ENCODE measurements at regions not wholly inside any gene's neighbourhood (a gene's known extent, or its start where the extent isn't known, plus 50 kb on each side); places are given as distances from the start of the nearest gene placed in this dataset.

DNA sequence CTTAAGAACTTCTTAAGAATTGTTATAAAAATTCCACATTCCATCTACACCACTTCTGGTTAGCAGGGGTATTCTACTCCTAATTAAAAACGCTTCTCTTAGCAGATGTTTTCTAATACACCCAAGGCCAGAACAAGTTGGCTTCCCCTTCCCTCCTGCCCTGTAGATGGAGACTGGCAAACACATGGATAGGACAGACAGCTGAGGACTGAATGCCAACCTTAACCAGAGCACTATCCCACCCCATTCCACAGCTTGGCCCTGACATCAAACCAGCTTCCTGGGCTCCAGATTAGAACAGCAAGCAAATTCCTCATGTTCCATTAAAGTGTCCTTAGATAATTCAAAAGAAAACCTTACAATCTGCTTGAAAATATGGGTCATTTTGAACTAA lies 56.6 kb upstream of the IL6 start:
- Histone ChIP-seq H3K27me3 (replicated peaks; ENCODE audit: control insufficient read depth, insufficient read depth, low read length) (no peaks in the 10 kb centered on the region), H3K4me3 (replicated peaks; ENCODE audit: low read depth, low read length) (no peak overlapping the region), H3K36me3 (ENCODE audit: control insufficient read depth, insufficient read depth, low read length) (no peaks in the 10 kb centered on the region)
- DNase-seq (ENCODE audit: extremely low read depth, insufficient read length), result no peak
- TF ChIP-seq CTCF (IDR thresholded peaks at IDR 0.05; ENCODE audit: insufficient read depth, low read length, poor library complexity, severe bottlenecking), result no peak

DNA sequence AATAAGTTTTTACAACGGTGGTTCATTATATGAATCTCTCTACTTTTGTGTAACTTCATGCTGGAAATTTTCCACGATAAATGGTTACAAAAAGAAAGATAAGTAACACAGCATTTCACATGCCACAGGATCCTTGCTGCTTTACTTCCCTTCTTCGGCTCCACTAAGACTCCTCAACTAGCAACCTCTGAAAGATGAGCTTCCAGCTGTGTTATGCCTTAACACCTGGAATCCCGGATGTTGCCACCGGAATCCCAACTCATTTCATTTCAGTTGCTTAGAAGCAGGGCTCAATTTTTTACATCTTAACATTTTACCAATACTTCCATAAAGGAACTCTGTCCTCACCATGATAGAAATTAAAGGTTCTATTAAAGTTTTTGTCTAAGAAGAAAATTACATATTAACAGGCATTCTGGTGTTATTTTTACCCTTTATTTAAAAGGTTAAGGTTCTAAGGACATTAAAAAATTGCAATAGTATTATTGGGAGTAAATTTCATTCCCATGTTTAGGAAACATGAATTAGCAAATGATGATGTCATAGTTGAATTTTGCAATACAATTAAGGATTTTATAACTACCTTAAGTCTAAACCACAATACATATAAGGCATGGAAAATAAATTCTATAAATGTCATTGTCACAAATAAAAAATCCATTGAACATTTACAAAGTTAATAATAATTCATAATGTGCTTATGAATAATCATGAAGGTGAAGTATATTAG lies 57.1 kb upstream of the IL6 start:
- DNase-seq (ENCODE audit: extremely low read depth, insufficient read length), result no peak
- TF ChIP-seq CTCF (IDR thresholded peaks at IDR 0.05; ENCODE audit: insufficient read depth, low read length, poor library complexity, severe bottlenecking), result no peak
- H3K4me3 ChIP-seq (replicated peaks; ENCODE audit: low read depth, low read length), result no peak overlapping the region
- H3K27me3 ChIP-seq (replicated peaks; ENCODE audit: control insufficient read depth, insufficient read depth, low read length), result no peaks in the 10 kb centered on the region
- H3K36me3 ChIP-seq (ENCODE audit: control insufficient read depth, insufficient read depth, low read length), result no peaks in the 10 kb centered on the region

DNA sequence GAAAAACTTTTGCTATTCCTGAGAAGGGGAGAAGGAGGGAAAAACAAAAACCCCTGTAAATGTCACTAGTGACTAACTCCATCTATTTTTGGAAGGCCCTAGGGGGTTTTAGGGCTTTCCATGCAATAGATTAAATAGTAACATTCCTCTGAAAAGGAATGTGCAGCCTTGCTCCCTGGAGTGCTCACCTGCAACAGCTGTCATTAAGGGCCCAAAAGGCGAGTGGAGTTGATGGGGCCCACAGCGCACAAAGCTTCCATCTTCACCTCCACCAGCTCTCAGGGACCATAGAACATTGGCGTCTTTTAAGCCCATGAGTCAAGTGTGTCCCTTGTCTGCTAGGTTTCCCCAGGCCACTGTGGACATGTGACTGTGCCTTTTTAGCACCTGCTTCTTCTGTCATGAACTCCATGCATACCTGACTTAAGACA lies 58.0 kb upstream of the IL6 start:
- Histone ChIP-seq H3K4me3 (replicated peaks; ENCODE audit: low read depth, low read length) (no peak overlapping the region), H3K36me3 (ENCODE audit: control insufficient read depth, insufficient read depth, low read length) (no peaks in the 10 kb centered on the region), H3K27me3 (replicated peaks; ENCODE audit: control insufficient read depth, insufficient read depth, low read length) (no peaks in the 10 kb centered on the region)
- no peak for TF ChIP-seq CTCF (IDR thresholded peaks at IDR 0.05; ENCODE audit: insufficient read depth, low read length, poor library complexity, severe bottlenecking)
- no peak for DNase-seq (ENCODE audit: extremely low read depth, insufficient read length)

DNA sequence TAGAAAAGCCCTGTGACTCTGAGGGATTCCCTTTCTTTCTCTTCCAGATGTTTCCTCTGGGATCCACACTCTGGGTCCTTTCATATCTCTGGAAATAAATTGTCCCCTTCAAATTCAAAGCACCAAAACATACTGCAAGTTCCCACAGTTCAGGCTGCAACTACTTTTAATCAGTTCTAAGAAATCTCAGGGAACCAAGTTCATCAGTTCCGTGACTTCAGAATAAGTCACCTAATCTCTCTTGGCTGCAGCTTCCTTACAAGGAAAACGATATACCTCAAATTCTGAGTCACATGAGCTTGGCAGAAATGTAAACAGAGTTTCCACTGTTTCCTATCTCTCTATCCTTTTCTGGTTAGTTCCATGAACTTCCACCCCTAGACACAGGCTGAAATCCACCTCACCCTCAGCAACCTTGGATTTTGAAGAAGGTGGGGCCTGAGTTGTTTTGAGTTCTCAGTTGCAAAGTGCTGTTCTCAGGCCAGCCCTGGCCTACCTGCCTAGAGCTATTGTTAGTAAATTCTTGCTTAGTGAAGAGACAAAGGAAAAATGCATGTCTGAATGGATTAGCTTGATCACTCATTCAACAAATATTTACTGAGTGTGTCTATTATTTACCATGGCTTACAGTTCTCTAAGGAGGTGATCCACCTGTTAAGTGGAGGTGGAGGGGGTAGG lies 59.3 kb upstream of the IL6 start:
- H3K27me3 ChIP-seq (replicated peaks; ENCODE audit: control insufficient read depth, insufficient read depth, low read length), result no peaks in the 10 kb centered on the region
- H3K4me3 ChIP-seq (replicated peaks; ENCODE audit: low read depth, low read length), result no peak overlapping the region
- DNase-seq (ENCODE audit: extremely low read depth, insufficient read length), result no peak
- no peak for TF ChIP-seq CTCF (IDR thresholded peaks at IDR 0.05; ENCODE audit: insufficient read depth, low read length, poor library complexity, severe bottlenecking)
- H3K36me3 ChIP-seq (ENCODE audit: control insufficient read depth, insufficient read depth, low read length), result no peaks in the 10 kb centered on the region

DNA sequence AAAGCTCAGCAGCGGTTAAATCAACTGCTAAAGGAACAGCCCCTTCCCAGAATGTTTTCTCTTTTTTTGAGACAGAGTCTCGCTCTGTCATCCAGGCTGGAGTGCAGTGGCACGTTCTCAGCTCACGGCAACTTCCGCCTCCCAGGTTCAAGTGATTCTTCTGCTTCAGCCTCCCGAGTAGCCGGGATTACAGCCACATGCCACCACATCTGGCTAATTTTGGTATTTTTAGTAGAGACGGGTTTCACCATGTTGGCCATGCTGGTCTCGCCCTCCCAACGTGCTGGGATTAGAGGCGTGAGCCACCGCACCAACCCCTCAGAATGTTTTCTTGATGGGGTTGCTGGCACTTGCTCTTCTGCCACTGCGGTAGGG lies 59.8 kb upstream of the IL6 start:
- no peak for TF ChIP-seq CTCF (IDR thresholded peaks at IDR 0.05; ENCODE audit: insufficient read depth, low read length, poor library complexity, severe bottlenecking)
- Histone ChIP-seq H3K4me3 (replicated peaks; ENCODE audit: low read depth, low read length) (no peak overlapping the region), H3K36me3 (ENCODE audit: control insufficient read depth, insufficient read depth, low read length) (no peaks in the 10 kb centered on the region), H3K27me3 (replicated peaks; ENCODE audit: control insufficient read depth, insufficient read depth, low read length) (no peaks in the 10 kb centered on the region)
- DNase-seq (ENCODE audit: extremely low read depth, insufficient read length), result no peak
